Breast epithelium (tissue), 3 donors: ENCODE measurements at regions not wholly inside any gene's neighbourhood (a gene's known extent, or its start where the extent isn't known, plus 50 kb on each side); places are given as distances from the start of the nearest gene placed in this dataset.

Experiments used
- CTCF ChIP-seq, 3 donors: fragments of 450-650 bp; IDR thresholded peaks; one replicate each; pipeline ENCODE4 v1.5.1; 2016 to 2017; ENCODE audit warnings: antibody characterized with exemption in 3 of 3, mild to moderate bottlenecking in 3 of 3, moderate library complexity in 3 of 3
- POLR2A ChIP-seq: fragments of 450-650 bp; IDR thresholded peaks from one replicate; pipeline ENCODE4 v1.6.1; 2016; ENCODE audit warnings: antibody characterized with exemption, mild to moderate bottlenecking, moderate library complexity
- POLR2AphosphoS5 ChIP-seq, 3 donors: sonication (generic); formaldehyde crosslinking; IDR thresholded peaks; one replicate each; pipeline ENCODE4 v1.6.1; 2017; ENCODE audit warnings: antibody characterized with exemption in 3 of 3

DNA sequence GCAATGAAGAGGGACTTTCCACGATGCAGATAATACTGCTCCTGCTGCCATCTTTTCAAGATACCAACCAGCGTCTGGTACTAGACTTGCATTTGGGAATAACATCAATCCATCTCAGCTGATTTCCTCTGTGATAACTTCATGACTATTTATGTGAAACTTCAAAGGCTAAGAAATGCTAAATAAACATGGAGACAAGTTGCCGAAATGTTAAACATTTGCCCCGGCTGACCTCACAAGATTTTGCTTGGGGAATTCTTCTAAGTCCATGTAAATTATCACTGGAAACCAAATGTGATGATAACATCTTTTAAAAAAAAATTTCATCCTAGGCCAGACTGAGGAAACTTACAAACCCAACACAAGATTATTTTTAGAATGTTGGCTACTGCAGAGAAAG, 185.8 kb upstream of the PRICKLE2 start:
- TF ChIP-seq CTCF (IDR thresholded peaks at IDR 0.05): no peak
- TF ChIP-seq POLR2A: no peak
- TF ChIP-seq POLR2AphosphoS5 (IDR thresholded peaks at IDR 0.05): no peak
